HepG2 (cell line): ENCODE measurements at regions not wholly inside any gene's neighbourhood (a gene's known extent, or its start where the extent isn't known, plus 50 kb on each side); places are given as distances from the start of the nearest gene placed in this dataset.

Source experiments
- CBFB ChIP-seq: sonication (generic); formaldehyde crosslinking; IDR thresholded peaks from 2 replicates; pipeline ENCODE4 v1.4.0; 2020; ENCODE audit warnings: missing genetic modification reagents
- ELF1 ChIP-seq: sonication (generic); formaldehyde crosslinking; IDR thresholded peaks from 2 replicates; pipeline ENCODE4 v1.4.0; 2020; ENCODE audit warnings: missing genetic modification reagents
- MAFG ChIP-seq: sonication (generic); formaldehyde crosslinking; IDR thresholded peaks from 2 replicates; pipeline ENCODE4 v1.5.1; 2020; ENCODE audit warnings: mild to moderate bottlenecking, missing genetic modification reagents
- REPIN1 ChIP-seq: sonication (generic); formaldehyde crosslinking; IDR thresholded peaks from 2 replicates; pipeline ENCODE4 v1.8.0; 2022; ENCODE audit warnings: missing genetic modification reagents, low read depth, mild to moderate bottlenecking, borderline replicate concordance
- SIN3B ChIP-seq: fragments of 150-350 bp; IDR thresholded peaks from 2 replicates; pipeline ENCODE4 v1.6.1; 2014; ENCODE audit warnings: low read length
- TP53 ChIP-seq: sonication (generic); formaldehyde crosslinking; conservative IDR thresholded peaks from 2 replicates; pipeline ENCODE4 v1.4.0; 2020; ENCODE audit warnings: missing genetic modification reagents
- TRIM24 ChIP-seq: sonication (generic); formaldehyde crosslinking; IDR thresholded peaks from 2 replicates; pipeline ENCODE4 v1.8.0; 2022; ENCODE audit warnings: mild to moderate bottlenecking, missing genetic modification reagents
- ZNF205 ChIP-seq: IDR thresholded peaks from 2 replicates; pipeline ENCODE4 v1.6.1; 2018; ENCODE audit warnings: missing biosample characterization, missing genetic modification reagents
- ZNF781 ChIP-seq: sonication (generic); formaldehyde crosslinking; IDR thresholded peaks from 2 replicates; pipeline ENCODE4 v1.5.1; 2020; ENCODE audit warnings: borderline replicate concordance, mild to moderate bottlenecking, missing genetic modification reagents; ENCODE audit errors: not compliant biosample characterization
- ZNF879 ChIP-seq: sonication (generic); formaldehyde crosslinking; IDR thresholded peaks from 2 replicates; pipeline ENCODE4 v1.8.1; 2023; ENCODE audit warnings: missing genetic modification reagents
- TF ChIP-seq, protein P1 (sequence below): sonication (generic); formaldehyde crosslinking; IDR thresholded peaks from 2 replicates; pipeline ENCODE4 v1.5.1; 2020; ENCODE audit warnings: missing genetic modification reagents, mild to moderate bottlenecking, borderline replicate concordance
- TF ChIP-seq, protein P2 (sequence below): sonication (generic); formaldehyde crosslinking; IDR thresholded peaks from 2 replicates; pipeline ENCODE4 v1.4.0; 2020; ENCODE audit warnings: mild to moderate bottlenecking, missing genetic modification reagents

GRCh38 chr1:47550929-47551328 lies 113.1 kb downstream of the FOXD2 start (continued):
- TF ChIP-seq CBFB (CRISPR knock-in tag): no peak
- no peak for TF ChIP-seq TP53
- no peak for TF ChIP-seq TRIM24 (CRISPR knock-in tag)
- TF ChIP-seq REPIN1 (CRISPR knock-in tag): no peak
- TF ChIP-seq, protein P1, sequence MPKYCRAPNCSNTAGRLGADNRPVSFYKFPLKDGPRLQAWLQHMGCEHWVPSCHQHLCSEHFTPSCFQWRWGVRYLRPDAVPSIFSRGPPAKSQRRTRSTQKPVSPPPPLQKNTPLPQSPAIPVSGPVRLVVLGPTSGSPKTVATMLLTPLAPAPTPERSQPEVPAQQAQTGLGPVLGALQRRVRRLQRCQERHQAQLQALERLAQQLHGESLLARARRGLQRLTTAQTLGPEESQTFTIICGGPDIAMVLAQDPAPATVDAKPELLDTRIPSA (CRISPR knock-in tag): no peak
- no peak for TF ChIP-seq ZNF205
- no peak for TF ChIP-seq ELF1 (CRISPR knock-in tag)
- no peak for TF ChIP-seq ZNF781
- TF ChIP-seq SIN3B: no peak
- TF ChIP-seq ZNF879 (CRISPR knock-in tag): no peak
- TF ChIP-seq, protein P2, sequence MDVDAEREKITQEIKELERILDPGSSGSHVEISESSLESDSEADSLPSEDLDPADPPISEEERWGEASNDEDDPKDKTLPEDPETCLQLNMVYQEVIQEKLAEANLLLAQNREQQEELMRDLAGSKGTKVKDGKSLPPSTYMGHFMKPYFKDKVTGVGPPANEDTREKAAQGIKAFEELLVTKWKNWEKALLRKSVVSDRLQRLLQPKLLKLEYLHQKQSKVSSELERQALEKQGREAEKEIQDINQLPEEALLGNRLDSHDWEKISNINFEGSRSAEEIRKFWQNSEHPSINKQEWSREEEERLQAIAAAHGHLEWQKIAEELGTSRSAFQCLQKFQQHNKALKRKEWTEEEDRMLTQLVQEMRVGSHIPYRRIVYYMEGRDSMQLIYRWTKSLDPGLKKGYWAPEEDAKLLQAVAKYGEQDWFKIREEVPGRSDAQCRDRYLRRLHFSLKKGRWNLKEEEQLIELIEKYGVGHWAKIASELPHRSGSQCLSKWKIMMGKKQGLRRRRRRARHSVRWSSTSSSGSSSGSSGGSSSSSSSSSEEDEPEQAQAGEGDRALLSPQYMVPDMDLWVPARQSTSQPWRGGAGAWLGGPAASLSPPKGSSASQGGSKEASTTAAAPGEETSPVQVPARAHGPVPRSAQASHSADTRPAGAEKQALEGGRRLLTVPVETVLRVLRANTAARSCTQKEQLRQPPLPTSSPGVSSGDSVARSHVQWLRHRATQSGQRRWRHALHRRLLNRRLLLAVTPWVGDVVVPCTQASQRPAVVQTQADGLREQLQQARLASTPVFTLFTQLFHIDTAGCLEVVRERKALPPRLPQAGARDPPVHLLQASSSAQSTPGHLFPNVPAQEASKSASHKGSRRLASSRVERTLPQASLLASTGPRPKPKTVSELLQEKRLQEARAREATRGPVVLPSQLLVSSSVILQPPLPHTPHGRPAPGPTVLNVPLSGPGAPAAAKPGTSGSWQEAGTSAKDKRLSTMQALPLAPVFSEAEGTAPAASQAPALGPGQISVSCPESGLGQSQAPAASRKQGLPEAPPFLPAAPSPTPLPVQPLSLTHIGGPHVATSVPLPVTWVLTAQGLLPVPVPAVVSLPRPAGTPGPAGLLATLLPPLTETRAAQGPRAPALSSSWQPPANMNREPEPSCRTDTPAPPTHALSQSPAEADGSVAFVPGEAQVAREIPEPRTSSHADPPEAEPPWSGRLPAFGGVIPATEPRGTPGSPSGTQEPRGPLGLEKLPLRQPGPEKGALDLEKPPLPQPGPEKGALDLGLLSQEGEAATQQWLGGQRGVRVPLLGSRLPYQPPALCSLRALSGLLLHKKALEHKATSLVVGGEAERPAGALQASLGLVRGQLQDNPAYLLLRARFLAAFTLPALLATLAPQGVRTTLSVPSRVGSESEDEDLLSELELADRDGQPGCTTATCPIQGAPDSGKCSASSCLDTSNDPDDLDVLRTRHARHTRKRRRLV (CRISPR knock-in tag): no peak
- TF ChIP-seq MAFG (CRISPR knock-in tag): no peak
